ENCODE measurements at regions not wholly inside any gene's neighbourhood (a gene's known extent, or its start where the extent isn't known, plus 50 kb on each side); places are given as distances from the start of the nearest gene placed in this dataset.

- DNase-seq, result no peak
These were observed 171.3 kb downstream of the SNCA start for GRCh38 chr4:89665662-89666061.

DNA sequence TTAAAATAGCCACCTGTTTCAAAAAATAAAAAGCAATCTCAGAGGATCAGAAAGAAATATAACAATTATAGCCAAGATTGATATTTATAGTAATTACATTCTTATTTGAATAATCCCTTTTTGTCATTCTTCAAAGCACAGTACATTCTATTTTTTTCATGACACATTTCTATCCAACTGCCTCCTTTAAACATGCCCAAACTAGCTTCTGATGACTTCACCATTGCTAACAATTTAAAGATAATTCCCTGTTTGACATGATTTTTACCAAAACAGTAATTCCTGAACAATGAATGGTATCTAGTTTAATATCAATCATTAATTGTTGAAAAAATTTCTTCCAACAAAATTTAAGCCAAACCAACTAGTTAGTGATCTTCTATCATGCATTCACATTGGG, 172.4 kb downstream of the SNCA start:
- DNase-seq, result no peak

DNA sequence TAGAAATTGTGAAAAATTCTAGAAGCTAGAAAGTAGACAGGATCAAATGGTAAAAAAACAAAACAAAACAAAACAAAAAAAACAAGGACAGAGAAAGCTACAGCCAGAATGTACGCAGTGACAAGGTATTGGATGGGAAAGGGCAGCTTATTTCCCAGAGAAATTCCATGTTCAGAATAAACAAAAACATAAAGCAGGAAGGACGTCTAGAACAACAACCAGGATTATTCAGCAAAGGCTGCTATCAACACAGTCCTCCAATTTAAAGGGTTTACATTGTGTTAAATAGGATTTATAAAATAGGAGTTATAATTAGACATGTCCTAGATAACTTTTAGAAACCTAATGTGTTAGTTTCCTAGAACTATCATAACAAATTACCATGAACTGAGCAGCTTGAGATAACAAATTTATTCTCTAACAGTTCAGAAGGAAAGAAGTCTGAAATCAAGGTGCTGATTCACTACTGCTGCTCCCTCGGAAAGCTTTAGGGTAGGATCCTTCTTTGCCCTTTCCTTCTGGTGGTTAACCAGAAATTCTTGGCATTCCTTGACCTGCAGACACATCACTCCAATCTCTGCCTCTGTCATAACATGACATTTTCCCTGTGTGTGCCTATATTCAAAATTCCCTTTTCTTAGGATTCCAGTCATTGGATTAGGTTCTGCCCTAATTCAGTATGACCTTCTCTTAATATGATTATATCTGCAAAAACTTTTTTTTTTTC, 175.6 kb downstream of the SNCA start:
- DNase-seq, result no peak

GRCh38 chr4:89660444-89661172, 176.4 kb downstream of the SNCA start:
- DNase-seq, result no peak

DNA sequence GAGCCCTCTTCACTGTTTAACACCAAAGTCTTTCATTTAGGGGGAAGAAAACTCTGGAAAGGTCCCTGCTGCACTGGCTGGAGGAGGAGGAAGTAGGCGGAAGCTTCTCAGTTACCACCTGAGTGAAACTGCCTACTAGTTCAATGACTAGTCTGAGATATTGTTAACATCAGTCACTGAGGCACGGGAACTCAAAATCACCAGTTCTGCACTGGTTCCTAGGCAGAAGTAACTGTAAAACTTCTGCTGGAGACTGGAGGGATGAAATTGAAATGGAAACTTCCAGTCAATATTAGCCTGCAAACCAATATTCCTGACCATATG, 178.3 kb downstream of the SNCA start:
- DNase-seq, result no peak

DNA sequence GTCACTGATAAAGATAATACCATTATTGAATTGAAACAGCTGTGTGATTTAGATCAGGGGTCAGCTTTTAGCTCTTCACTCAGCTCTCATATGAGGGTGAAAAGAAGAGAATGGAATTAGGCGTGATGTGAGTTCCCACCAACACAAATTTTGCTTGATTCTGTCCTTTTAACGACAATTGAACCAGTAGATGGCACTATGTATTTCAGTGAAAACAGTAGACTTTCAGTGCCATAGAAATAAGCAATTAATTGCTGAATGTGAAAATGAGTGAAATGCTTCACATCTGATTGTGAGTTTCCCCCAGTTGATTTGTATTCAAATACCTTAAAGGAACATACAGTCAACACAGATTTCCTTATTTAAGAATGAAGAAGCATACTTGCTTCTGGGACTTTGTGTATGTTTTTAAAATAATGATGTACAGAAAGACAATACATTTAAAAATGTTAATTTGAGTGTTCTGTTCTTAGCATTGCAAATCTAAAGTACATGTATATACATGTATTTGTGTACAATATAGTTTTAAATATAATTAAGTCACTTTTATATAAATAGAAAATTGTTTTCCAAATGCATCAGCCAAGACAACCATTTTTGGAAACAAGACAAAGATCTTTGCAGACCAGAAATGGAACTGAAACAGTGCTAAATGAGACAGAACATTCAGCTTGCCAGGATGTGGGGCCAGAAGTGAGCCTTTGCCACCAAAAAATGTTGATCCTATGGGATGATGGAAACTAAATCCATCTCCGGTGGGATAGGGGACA, 178.8 kb downstream of the SNCA start:
- no peak for DNase-seq

DNA sequence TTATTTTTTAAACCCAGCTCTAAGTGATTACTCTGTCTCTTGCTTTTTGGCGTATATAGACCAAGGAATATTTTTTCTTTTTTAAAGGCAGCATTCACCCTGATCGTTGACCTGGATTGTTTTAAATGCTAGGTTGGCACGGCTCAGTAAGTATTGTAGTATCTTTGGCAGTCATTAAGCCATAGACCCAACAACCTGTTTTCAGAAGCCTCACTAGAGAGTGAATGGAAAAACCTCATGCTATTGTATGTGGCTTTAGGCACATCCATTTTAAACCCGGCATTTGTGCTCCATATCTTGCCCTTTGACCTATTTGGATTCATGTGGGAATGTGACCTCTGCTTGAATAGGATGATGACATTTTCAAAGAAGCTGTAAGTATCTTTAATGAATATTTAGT, 183.9 kb downstream of the SNCA start:
- no peak for DNase-seq

- no peak for DNase-seq
These were observed 191.5 kb downstream of the SNCA start for GRCh38 chr4:89645482-89645881.

GRCh38 chr4:89641367-89641687, 195.6 kb downstream of the SNCA start:
- no peak for DNase-seq

GRCh38 chr4:89640620-89641366, 196.2 kb downstream of the SNCA start:
- DNase-seq, result no peak

- no peak for DNase-seq
These were observed 197.6 kb downstream of the SNCA start for GRCh38 chr4:89639395-89639794.

GRCh38 chr4:89625599-89626293, 211.2 kb downstream of the SNCA start:
- DNase-seq, result no peak

DNA sequence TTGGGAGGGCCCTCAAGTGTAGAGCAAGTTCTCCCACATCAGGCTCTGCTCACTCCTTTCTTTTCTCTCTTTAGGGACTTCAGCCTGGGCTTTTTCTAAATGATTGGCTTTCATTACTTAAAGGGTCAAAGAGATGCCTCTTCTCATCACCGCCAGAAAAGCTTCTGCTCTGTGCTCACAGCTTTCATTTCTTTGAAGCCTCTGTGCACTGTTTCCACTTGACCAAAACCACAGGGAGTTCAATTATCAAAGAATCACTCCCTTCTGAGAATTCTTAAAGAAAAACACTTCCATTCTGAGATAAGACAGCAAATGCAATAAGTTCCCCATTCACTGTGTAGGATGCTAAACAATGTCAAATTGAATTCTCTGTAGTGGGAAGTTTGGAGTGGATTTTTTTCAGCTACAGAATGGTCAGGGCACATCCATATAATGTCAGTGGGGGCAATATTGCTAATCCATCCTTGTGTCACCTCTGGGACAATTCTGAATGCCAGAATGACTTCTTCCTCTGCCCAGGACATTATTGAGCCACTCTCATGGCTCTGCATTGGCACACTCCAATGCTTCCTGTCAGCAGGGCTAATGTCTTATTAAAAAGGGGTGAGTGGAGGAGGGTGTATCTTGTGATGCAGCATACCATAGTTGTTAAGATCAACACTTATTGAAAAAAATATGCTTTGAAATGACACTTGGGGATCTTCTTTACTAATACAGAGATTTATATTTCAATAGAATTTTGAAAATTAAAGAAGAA, 217.6 kb downstream of the SNCA start:
- DNase-seq, result no peak

DNA sequence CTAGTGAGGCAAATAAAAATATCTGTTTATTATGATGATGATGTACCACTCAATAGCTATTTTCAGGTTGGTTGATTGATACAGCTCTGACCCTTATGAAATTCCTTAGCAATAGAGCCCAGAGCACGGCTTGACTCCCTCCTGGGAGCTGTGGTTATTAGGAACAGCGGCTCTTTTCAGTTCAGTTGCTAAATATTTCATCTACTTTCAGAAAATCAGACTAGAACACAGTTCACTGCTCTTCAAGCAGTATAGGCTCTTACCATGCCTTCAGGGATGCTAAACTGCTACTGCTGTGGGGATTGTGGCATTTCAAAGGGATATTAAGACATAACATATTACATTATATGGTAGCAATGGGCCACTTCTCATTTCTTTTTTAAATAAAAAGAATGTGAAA, 218.8 kb downstream of the SNCA start:
- no peak for DNase-seq

DNA sequence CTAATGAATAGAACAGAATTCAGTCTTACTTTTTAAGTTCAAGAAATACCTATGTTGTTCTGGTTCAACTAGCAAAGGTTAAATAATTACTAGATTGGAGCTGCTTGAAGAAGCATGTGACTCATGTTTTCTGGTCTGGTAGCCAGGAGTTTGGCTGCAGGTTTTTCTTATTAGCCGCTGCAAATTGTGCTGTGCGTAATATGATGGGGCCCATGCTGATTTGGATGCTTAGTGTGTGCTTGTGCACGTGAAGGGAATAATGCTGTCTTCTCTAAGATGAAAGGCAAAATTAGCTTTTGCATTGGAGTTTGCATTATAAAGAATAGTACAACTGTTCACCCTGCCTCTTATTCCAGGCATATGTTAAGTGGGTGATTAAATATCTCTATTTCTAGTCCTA, 219.6 kb downstream of the SNCA start:
- DNase-seq, result no peak

DNA sequence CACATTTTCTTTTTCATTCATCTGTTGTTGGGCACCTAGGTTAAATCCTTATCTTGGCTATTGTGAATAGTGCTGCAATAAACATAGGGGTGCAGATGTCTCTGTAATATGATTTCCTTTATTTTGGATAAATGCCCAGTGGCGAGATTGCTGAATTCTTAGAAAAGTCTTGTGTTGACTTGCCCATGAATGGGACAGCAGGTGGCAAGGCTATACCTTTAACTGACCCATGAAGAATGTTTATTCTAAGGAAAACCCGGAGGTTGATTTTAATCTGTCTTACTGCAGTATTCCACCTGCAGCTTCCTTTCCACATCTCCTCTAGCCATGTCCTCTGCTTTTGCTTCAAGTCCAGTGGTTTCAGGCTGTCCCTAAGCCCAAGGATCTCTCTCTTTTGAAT, 220.6 kb downstream of the SNCA start:
- no peak for DNase-seq

- no peak for DNase-seq
These were observed 221.9 kb downstream of the SNCA start for GRCh38 chr4:89615051-89615450.

GRCh38 chr4:89614155-89614554, 222.8 kb downstream of the SNCA start:
- DNase-seq, result no peak

DNA sequence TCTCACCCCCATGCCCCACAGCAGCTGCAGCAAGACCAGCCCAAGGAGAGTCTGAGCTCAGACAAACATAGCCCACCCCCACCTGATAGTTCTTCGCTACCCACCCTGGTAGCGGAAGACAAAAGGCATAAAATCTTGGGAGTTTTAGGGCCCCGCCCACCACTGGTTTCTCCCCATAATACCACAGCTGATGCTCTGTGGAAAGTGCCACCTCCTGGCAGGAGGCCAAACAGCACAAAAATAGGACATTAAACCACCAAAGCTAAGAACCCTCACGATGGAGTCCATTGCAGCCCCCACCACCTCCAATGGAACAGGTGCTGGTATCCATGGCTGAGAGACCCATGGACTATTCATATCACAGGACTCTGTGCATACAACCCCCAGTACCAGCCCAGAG, 226.7 kb downstream of the SNCA start:
- no peak for DNase-seq

GRCh38 chr4:89609756-89610155, 227.2 kb downstream of the SNCA start:
- DNase-seq, result no peak

DNA sequence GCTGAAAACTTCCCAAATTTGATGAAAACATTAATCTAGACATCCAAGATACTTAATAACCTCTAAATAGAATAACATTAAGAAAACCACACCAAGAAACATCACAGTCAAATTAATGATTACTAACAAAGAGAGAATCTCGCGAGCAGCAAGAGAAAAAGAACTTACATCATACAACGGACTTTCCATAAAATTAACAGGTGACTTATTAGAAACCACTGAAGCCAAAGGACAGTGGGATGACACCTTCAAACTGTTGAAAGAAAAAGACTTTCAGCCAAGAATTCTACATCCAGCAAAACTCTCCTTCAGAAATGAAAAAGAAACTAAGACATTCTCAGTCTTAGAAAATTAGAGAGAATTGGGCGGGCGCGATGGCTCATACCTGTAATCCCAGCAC, 232.0 kb downstream of the SNCA start:
- no peak for DNase-seq

DNA sequence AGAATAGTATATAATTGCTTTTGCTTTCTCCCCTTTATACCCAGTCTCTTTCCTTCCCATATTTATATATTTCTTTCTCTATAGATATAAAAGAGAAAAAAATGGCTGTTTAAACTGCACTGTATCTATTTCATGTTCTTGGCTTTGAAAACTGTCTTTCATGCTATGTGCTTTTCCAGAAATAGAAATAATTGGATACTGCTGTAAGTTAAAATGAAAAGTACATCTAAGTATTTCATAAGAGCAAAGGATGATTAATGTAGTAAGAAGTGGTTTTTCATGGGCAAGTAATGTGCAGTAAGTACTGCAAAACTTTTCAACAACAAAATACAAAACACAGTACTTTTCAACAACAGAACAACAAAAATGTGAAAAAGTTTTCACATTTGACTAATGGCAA, 237.9 kb downstream of the SNCA start:
- DNase-seq, result no peak
